Left ventricle myocardium superior (tissue), 1 donor: ENCODE measurements at regions not wholly inside any gene's neighbourhood (a gene's known extent, or its start where the extent isn't known, plus 50 kb on each side); places are given as distances from the start of the nearest gene placed in this dataset.
"Not testable (repeated sequence)": the region's sequence is repeated elsewhere in the genome, so short reads cannot be mapped to it uniquely, and the experiment has no call there.

Experiments
- ATAC-seq: fragments of 200-7000 bp; cut with Tn5 transposase; one replicate; pipeline ENCODE4 v1.9.1; 2020; ENCODE audit warnings: mild to moderate bottlenecking, moderate library complexity
- DNase-seq: peaks from one replicate; pipeline ENCODE4 v3.0.0-alpha.2; 2020
- intact Hi-C: fragments of 100-400 bp; cut with micrococcal nuclease; formaldehyde crosslinking; loops from one replicate; pipeline ENCODE4 v1.11.0; 2022
- donor health status: DM: no; HTN: yes; CAD: no; lungs with severe emphysema.

- ATAC-seq (no peak), DNase-seq (no peak)
- intact Hi-C loops, result no loop called here
Observed at GRCh38 chr6:18527836-18528743, 140.9 kb downstream of the RNF144B start.

GRCh38 chr6:18530201-18530600, 143.1 kb downstream of the RNF144B start:
- DNase-seq (no peak), ATAC-seq (no peak)
- intact Hi-C loops, result no loop called here

- ATAC-seq, result no peak
- intact Hi-C loops, result no loop called here
Observed at GRCh38 chr6:18532139-18532538, 145.0 kb downstream of the RNF144B start.

GRCh38 chr6:18533793-18534192, 146.6 kb downstream of the RNF144B start:
- intact Hi-C loops, result no loop called here

More at GRCh38 chr6:18532139-18532538, 145.0 kb downstream of the RNF144B start:
- no peak for DNase-seq

GRCh38 chr6:18536591-18537055, 149.5 kb downstream of the RNF144B start:
- intact Hi-C loops, result no loop called here
- no peak for ATAC-seq
- no peak for DNase-seq

More at GRCh38 chr6:18533793-18534192, 146.6 kb downstream of the RNF144B start:
- no peak for ATAC-seq
- no peak for DNase-seq

GRCh38 chr6:18538315-18538714, 151.2 kb downstream of the RNF144B start:
- no peak for ATAC-seq
- intact Hi-C loops, result no loop called here
- no peak for DNase-seq

GRCh38 chr6:18543051-18543450, 155.9 kb downstream of the RNF144B start:
- no peak for DNase-seq
- intact Hi-C loops, result no loop called here
- no peak for ATAC-seq

GRCh38 chr6:18545142-18545541, 158.0 kb downstream of the RNF144B start:
- intact Hi-C loops, ATAC-seq: not testable (repeated sequence)

GRCh38 chr6:18545726-18546125, 158.6 kb downstream of the RNF144B start:
- ATAC-seq (no peak), DNase-seq (no peak)
- intact Hi-C loops, result no loop called here

More at GRCh38 chr6:18545142-18545541, 158.0 kb downstream of the RNF144B start:
- not testable (repeated sequence) for DNase-seq

- ATAC-seq, result no peak
- no peak for DNase-seq
Observed at GRCh38 chr6:18550119-18550518, 163.0 kb downstream of the RNF144B start.

GRCh38 chr6:18551228-18551627, 164.1 kb downstream of the RNF144B start:
- ATAC-seq (no peak), DNase-seq (no peak)
- intact Hi-C loops, result no loop called here

More at GRCh38 chr6:18550119-18550518, 163.0 kb downstream of the RNF144B start:
- intact Hi-C loops, result no loop called here

GRCh38 chr6:18555750-18556149, 168.6 kb downstream of the RNF144B start:
- no peak for ATAC-seq
- DNase-seq, result no peak
- intact Hi-C loops, result no loop called here

- intact Hi-C loops, result no loop called here
- DNase-seq (no peak), ATAC-seq (no peak)
Observed at GRCh38 chr6:18561037-18561750, 174.0 kb downstream of the RNF144B start.

GRCh38 chr6:18562726-18563125, 175.6 kb downstream of the RNF144B start:
- no peak for ATAC-seq

GRCh38 chr6:18564775-18565174, 177.6 kb downstream of the RNF144B start:
- DNase-seq (no peak), ATAC-seq (no peak)
- intact Hi-C loops, result no loop called here

More at GRCh38 chr6:18562726-18563125, 175.6 kb downstream of the RNF144B start:
- no peak for DNase-seq
- intact Hi-C loops, result no loop called here

GRCh38 chr6:18565231-18565630, 178.1 kb downstream of the RNF144B start:
- intact Hi-C loops, result no loop called here
- ATAC-seq (no peak), DNase-seq (no peak)

- intact Hi-C loops, result no loop called here
- DNase-seq, result no peak
- no peak for ATAC-seq
Observed at GRCh38 chr6:18567380-18567779, 180.2 kb downstream of the RNF144B start.

- DNase-seq (no peak), ATAC-seq (no peak)
- intact Hi-C loops, result no loop called here
Observed at GRCh38 chr6:18577491-18577890, 190.3 kb downstream of the RNF144B start.

GRCh38 chr6:18579166-18579565, 192.0 kb downstream of the RNF144B start:
- ATAC-seq (no peak), DNase-seq (no peak)
- intact Hi-C loops, result no loop called here

GRCh38 chr6:18579869-18580268, 192.7 kb downstream of the RNF144B start:
- no peak for ATAC-seq
- DNase-seq, result no peak
- intact Hi-C loops, result no loop called here
